ENCODE measurements at regions not wholly inside any gene's neighbourhood (a gene's known extent, or its start where the extent isn't known, plus 50 kb on each side); places are given as distances from the start of the nearest gene placed in this dataset.

- no peak overlapping the region for H3K27ac ChIP-seq
- H3K4me1 ChIP-seq (ENCODE audit: control insufficient read depth in 1 of 2, low read depth in 2 of 2) = no peaks in the 10 kb centered on the region
- no peak for TF ChIP-seq CTCF (IDR thresholded peaks at IDR 0.05)
- no peak for DNase-seq (ENCODE audit: low spot score)
- ATAC-seq (ENCODE audit: insufficient number of reproducible peaks, low FRiP score, low read depth) = no peak
- H3K36me3 ChIP-seq = no peaks in the 10 kb centered on the region
- H3K4me3 ChIP-seq = no peak overlapping the region
- no peaks in the 10 kb centered on the region for H3K9me3 ChIP-seq
- H3K27me3 ChIP-seq (replicated peaks; ENCODE audit: insufficient read depth) = no peaks in the 10 kb centered on the region
These were observed 249.5 kb upstream of the SORCS1 start for GRCh38 chr10:107413971-107414370.

GRCh38 chr10:107409522-107409921, 245.0 kb upstream of the SORCS1 start:
- TF ChIP-seq CTCF (IDR thresholded peaks at IDR 0.05) = no peak
- Histone ChIP-seq H3K4me1 (ENCODE audit: control insufficient read depth in 1 of 2, low read depth in 2 of 2) (no peaks in the 10 kb centered on the region), H3K36me3 (no peaks in the 10 kb centered on the region), H3K27me3 (replicated peaks; ENCODE audit: insufficient read depth) (no peaks in the 10 kb centered on the region), H3K9me3 (no peaks in the 10 kb centered on the region), H3K4me3 (no peak overlapping the region), H3K27ac (no peak overlapping the region)
- ATAC-seq (ENCODE audit: insufficient number of reproducible peaks, low FRiP score, low read depth) (no peak), DNase-seq (ENCODE audit: low spot score) (no peak)

DNA sequence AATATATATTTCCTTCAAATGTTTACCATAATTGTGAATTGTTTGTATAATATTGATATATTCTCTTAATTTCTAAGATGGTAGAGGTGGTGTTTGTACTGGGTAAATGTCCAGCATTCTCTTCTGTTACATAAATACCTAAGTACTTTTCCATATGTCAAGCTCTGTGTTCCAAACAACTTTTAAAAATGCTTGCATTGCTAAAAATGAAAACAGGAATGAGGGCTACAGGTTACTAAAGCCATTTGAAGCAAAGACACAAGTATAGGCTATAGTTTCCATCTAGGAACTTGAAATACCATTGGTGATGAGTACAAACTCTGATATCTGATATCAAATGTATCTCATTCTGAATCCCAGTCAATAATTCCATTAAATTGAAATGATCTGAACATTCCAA, 233.6 kb upstream of the SORCS1 start:
- H3K9me3 ChIP-seq = no peaks in the 10 kb centered on the region
- H3K36me3 ChIP-seq = no peaks in the 10 kb centered on the region
- no peaks in the 10 kb centered on the region for H3K27me3 ChIP-seq (replicated peaks; ENCODE audit: insufficient read depth)
- no peak overlapping the region for H3K4me3 ChIP-seq
- no peak for ATAC-seq (ENCODE audit: insufficient number of reproducible peaks, low FRiP score, low read depth)
- no peak overlapping the region for H3K27ac ChIP-seq
- no peak for TF ChIP-seq CTCF (IDR thresholded peaks at IDR 0.05)
- DNase-seq (ENCODE audit: low spot score) = no peak
- H3K4me1 ChIP-seq (ENCODE audit: control insufficient read depth in 1 of 2, low read depth in 2 of 2) = no peaks in the 10 kb centered on the region

DNA sequence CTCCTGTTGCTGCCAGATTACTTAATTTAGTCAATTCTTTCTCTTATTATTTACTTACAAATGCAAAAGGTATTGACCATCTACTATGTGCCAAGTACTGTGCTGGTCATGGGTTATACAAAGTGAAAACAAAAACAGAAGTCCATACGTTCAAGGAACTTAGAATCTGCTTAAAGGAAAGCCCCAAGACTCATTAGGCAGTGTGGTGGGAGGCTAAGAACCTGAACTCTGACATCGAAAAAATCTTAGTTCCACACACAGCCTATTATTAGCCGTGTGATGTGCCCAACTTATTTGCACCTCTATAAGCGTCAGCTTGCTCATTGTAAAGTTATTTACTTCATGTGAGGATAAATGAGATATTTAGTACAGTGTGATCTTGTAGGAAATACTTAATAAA, 227.4 kb upstream of the SORCS1 start:
- Histone ChIP-seq H3K4me1 (ENCODE audit: control insufficient read depth in 1 of 2, low read depth in 2 of 2) (no peaks in the 10 kb centered on the region), H3K36me3 (no peaks in the 10 kb centered on the region), H3K9me3 (no peaks in the 10 kb centered on the region), H3K4me3 (no peak overlapping the region), H3K27me3 (replicated peaks; ENCODE audit: insufficient read depth) (no peaks in the 10 kb centered on the region), H3K27ac (no peak overlapping the region)
- TF ChIP-seq CTCF (IDR thresholded peaks at IDR 0.05) = no peak
- DNase-seq (ENCODE audit: low spot score) (no peak), ATAC-seq (ENCODE audit: insufficient number of reproducible peaks, low FRiP score, low read depth) (no peak)

- Histone ChIP-seq H3K4me1 (ENCODE audit: control insufficient read depth in 1 of 2, low read depth in 2 of 2) (no peaks in the 10 kb centered on the region), H3K27me3 (replicated peaks; ENCODE audit: insufficient read depth) (no peaks in the 10 kb centered on the region), H3K36me3 (no peaks in the 10 kb centered on the region), H3K27ac (no peak overlapping the region), H3K4me3 (no peak overlapping the region), H3K9me3 (no peaks in the 10 kb centered on the region)
- ATAC-seq (ENCODE audit: insufficient number of reproducible peaks, low FRiP score, low read depth) (no peak), DNase-seq (ENCODE audit: low spot score) (no peak)
- no peak for TF ChIP-seq CTCF (IDR thresholded peaks at IDR 0.05)
These were observed 226.1 kb upstream of the SORCS1 start for GRCh38 chr10:107390563-107390962.
